GM21447 (cell line): ENCODE measurements at regions not wholly inside any gene's neighbourhood (a gene's known extent, or its start where the extent isn't known, plus 50 kb on each side); places are given as distances from the start of the nearest gene placed in this dataset.

Experiments used
- ATAC-seq: cut with Tn5 transposase; IDR thresholded peaks from one replicate; pipeline ENCODE4 v1.9.1; 2021; ENCODE audit not compliant: unreplicated experiment

DNA sequence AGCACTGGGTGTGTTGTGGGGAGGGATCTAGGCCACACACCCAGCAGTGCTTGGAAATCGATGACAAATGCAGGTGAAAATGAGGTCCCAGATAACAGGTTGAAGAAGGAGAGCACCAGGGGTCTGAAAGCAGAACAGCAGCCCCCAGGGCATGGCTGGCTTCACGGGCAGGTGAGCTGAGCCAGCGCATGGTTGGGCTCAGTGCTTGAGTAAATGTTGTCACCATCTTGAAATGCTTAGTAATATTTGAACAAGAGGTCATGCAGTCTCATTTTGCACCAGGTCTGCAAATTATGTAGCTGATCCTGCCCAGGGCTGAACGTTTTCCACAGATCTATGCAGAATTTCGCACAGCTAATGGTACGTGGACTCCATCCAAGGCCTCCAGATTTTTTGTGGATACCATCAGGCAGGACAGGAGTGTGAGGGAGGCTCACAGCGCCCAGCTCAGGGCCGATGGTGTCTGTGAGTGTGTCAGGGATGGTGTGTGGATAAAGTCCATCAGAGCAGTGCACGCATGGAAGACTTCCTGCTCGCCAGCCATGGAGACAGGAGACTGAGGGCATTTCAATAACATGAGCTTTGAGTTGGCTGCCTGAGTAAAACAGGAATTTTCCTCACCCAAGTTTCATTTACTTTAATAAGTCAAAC is 53.1 kb upstream of the SNX9 start:
- no peak for ATAC-seq

DNA sequence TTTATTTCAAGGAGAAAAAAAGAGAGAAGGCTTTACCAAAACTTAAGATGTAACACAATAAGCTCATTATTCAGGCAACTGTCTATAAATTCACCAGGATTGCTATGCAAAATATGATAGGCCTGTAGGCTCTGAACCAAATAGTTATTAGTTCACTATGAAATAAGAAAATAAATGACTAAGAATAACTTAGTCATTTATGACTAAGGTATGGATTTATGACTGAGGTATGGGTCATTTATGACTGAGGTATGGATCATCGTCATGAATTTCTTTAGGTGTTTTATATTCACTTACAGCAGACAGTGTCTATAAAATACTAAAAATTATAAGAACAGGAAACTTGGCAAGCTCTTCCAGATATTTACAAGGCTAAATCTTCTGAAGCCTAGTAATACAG is 52.1 kb upstream of the SNX9 start:
- no peak for ATAC-seq

DNA sequence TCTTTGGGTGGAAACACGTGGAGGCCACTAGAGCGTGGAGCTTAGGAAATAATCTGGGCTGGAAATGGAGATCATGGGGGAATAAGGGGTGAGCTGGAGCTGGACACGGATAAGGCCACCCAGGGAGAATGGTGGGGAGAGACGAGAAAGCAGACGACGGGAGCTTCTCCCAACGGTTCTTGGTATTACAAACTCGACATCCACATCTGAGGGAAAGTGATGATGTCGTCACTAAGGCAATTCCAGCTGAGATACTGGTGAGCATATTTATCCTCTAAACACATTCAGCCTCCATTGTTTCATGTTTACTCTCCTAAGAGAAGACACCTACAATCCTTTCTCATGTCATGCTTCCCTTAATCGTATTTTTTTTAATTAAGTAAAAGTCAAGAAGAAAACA is 50.2 kb upstream of the SNX9 start:
- no peak for ATAC-seq
